ENCODE measurements at regions not wholly inside any gene's neighbourhood (a gene's known extent, or its start where the extent isn't known, plus 50 kb on each side); places are given as distances from the start of the nearest gene placed in this dataset.

GRCh38 chr14:50051106-50051505, 65.3 kb downstream of the VCPKMT start:
- TF ChIP-seq EZH2 (IDR thresholded peaks at IDR 0.05; ENCODE audit: insufficient read depth, poor library complexity, severe bottlenecking) = no peak
- no peak for TF ChIP-seq EZH2phosphoT487 (IDR thresholded peaks at IDR 0.05; ENCODE audit: insufficient read depth, low read depth)
